K562 (cell line): ENCODE measurements at regions not wholly inside any gene's neighbourhood (a gene's known extent, or its start where the extent isn't known, plus 50 kb on each side); places are given as distances from the start of the nearest gene placed in this dataset.

Source experiments
- EP300 ChIP-seq: IDR thresholded peaks from 2 replicates; pipeline ENCODE4 v1.6.1; 2012; ENCODE audit warnings: low read length, improper control_type of control experiment
- ETV6 ChIP-seq, 3 experiments: fragments of 150-350 bp in 1 of 3; sonication (generic) in 1 of 3; formaldehyde crosslinking in 1 of 3; IDR thresholded peaks; 2 replicates each; pipeline versions ENCODE4 v1.6.1 to v1.8.0; 2014 to 2022; ENCODE audit warnings: borderline replicate concordance in 2 of 3, low read depth in 2 of 3, antibody characterized with exemption in 1 of 3, low read length in 1 of 3, mild to moderate bottlenecking in 1 of 3, missing genetic modification reagents in 1 of 3
- FOXP1 ChIP-seq: sonication (generic); formaldehyde crosslinking; IDR thresholded peaks from 2 replicates; pipeline ENCODE4 v1.8.0; 2022; ENCODE audit warnings: mild to moderate bottlenecking, missing genetic modification reagents
- KDM1A ChIP-seq, 2 experiments: fragments of 450-650 bp; IDR thresholded peaks; 2 replicates each; pipeline ENCODE4 v1.6.1; 2016; ENCODE audit warnings: mild to moderate bottlenecking in 2 of 2
- RCOR1 ChIP-seq, 2 experiments: IDR thresholded peaks; 2 replicates each; pipeline ENCODE4 v1.6.1; 2012; ENCODE audit warnings: low read depth in 2 of 2, low read length in 2 of 2, borderline replicate concordance in 1 of 2, improper control_type of control experiment in 1 of 2
- SP1 ChIP-seq: sonication (generic); formaldehyde crosslinking; IDR thresholded peaks from 2 replicates; pipeline ENCODE4 v1.8.1; 2022; ENCODE audit warnings: mild to moderate bottlenecking, missing genetic modification reagents
- ZFP36 ChIP-seq: fragments of 150-350 bp; IDR thresholded peaks from 2 replicates; pipeline ENCODE4 v1.6.1; 2018; ENCODE audit warnings: low read length, low read depth; ENCODE audit not compliant: partially characterized antibody
- ZNF197 ChIP-seq: fragments of 200-800 bp; sonication (Bioruptor generic); IDR thresholded peaks from 2 replicates; pipeline ENCODE4 v1.6.1; 2016; ENCODE audit warnings: low read depth, missing genetic modification characterization, missing compliant biosample characterization
- TF ChIP-seq, protein P1 (sequence below): fragments of 450-650 bp; formaldehyde crosslinking; IDR thresholded peaks from 2 replicates; pipeline ENCODE4 v1.4.0; 2020; ENCODE audit warnings: mild to moderate bottlenecking, moderate library complexity
- TF ChIP-seq, protein P2 (sequence below): fragments of 450-650 bp; IDR thresholded peaks from 2 replicates; pipeline ENCODE4 v1.6.1; 2017; ENCODE audit warnings: antibody characterized with exemption, mild to moderate bottlenecking
- TF ChIP-seq, protein P3 (sequence below): fragments of 450-650 bp; formaldehyde crosslinking; IDR thresholded peaks from 2 replicates; pipeline ENCODE4 v1.4.0; 2022; ENCODE audit warnings: mild to moderate bottlenecking, moderate library complexity
- TF ChIP-seq, protein P4 (sequence below): fragments of 250-450 bp; sonication (Bioruptor Pico); IDR thresholded peaks from 2 replicates; pipeline ENCODE4 v1.5.0; 2022; ENCODE audit warnings: mild to moderate bottlenecking
- TF ChIP-seq, protein P5 (sequence below): fragments of 200-800 bp; sonication (Bioruptor generic); IDR thresholded peaks from 2 replicates; pipeline ENCODE4 v1.6.1; 2017; ENCODE audit warnings: missing genetic modification characterization, missing compliant biosample characterization
- TF ChIP-seq, protein P6 (sequence below): fragments of 250-450 bp; sonication (Bioruptor Pico); IDR thresholded peaks from 2 replicates; pipeline ENCODE4 v1.5.0; 2021

DNA sequence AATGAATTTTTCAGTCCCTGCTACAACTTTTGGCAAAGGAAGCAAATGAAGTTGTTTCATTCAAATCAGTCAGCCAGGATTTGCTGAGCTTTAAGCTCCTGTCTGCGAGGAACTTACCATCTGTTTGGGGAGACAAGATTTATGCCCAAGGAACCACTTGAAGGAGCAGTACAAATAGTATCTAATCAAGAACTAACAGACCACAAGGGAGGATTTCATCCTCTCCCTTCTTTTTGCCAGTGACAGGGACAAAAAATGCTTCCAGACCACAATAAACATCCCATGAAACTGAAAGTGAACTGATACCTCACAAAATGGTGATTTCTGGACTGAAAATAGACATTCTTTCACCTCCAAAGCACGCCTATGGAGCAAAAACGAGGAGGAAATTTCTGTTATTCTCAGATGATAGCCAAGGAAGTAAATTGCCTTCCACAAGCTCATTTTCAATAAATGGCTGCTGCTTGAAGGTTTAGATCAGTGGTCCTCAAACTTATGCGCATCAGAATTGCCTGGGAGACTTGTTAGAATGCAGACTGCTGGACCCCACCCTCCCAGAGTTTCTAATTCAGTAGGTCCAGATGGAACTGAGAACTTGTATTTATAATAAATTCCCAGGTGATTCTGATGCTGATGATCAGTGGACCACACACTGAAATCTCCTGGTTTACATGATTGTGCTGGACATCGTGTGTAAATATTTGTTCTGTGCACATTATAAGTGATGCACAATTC, 202.4 kb upstream of the GADL1 start (continued):
- TF ChIP-seq KDM1A (IDR thresholded peaks at IDR 0.05) (peak; percentile 40 to 44; a peak in 2 of 4 replicates), SP1 (CRISPR knock-in tag) (no peak), ZNF197 (CRISPR knock-in tag) (no peak), RCOR1 (IDR thresholded peaks at IDR 0.05; ENCODE audit: borderline replicate concordance in 1 of 2, low read depth in 2 of 2, low read length in 2 of 2) (peak in 1 of 2 experiments; percentile 56; a peak in 1 of 4 replicates), EP300 (no peak), ETV6 (IDR thresholded peaks at IDR 0.05; ENCODE audit: borderline replicate concordance in 1 of 2, low read depth in 2 of 2, low read length in 1 of 2) (no peak), ETV6 (CRISPR knock-in tag; IDR thresholded peaks at IDR 0.05; ENCODE audit: borderline replicate concordance) (no peak), ZFP36 (no peak), FOXP1 (CRISPR knock-in tag) (no peak)
- TF ChIP-seq, protein P1, sequence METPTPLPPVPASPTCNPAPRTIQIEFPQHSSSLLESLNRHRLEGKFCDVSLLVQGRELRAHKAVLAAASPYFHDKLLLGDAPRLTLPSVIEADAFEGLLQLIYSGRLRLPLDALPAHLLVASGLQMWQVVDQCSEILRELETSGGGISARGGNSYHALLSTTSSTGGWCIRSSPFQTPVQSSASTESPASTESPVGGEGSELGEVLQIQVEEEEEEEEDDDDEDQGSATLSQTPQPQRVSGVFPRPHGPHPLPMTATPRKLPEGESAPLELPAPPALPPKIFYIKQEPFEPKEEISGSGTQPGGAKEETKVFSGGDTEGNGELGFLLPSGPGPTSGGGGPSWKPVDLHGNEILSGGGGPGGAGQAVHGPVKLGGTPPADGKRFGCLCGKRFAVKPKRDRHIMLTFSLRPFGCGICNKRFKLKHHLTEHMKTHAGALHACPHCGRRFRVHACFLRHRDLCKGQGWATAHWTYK = 0 out of 2 replicates have a peak, but pooled peaks have one; percentile 56
- TF ChIP-seq, protein P2, sequence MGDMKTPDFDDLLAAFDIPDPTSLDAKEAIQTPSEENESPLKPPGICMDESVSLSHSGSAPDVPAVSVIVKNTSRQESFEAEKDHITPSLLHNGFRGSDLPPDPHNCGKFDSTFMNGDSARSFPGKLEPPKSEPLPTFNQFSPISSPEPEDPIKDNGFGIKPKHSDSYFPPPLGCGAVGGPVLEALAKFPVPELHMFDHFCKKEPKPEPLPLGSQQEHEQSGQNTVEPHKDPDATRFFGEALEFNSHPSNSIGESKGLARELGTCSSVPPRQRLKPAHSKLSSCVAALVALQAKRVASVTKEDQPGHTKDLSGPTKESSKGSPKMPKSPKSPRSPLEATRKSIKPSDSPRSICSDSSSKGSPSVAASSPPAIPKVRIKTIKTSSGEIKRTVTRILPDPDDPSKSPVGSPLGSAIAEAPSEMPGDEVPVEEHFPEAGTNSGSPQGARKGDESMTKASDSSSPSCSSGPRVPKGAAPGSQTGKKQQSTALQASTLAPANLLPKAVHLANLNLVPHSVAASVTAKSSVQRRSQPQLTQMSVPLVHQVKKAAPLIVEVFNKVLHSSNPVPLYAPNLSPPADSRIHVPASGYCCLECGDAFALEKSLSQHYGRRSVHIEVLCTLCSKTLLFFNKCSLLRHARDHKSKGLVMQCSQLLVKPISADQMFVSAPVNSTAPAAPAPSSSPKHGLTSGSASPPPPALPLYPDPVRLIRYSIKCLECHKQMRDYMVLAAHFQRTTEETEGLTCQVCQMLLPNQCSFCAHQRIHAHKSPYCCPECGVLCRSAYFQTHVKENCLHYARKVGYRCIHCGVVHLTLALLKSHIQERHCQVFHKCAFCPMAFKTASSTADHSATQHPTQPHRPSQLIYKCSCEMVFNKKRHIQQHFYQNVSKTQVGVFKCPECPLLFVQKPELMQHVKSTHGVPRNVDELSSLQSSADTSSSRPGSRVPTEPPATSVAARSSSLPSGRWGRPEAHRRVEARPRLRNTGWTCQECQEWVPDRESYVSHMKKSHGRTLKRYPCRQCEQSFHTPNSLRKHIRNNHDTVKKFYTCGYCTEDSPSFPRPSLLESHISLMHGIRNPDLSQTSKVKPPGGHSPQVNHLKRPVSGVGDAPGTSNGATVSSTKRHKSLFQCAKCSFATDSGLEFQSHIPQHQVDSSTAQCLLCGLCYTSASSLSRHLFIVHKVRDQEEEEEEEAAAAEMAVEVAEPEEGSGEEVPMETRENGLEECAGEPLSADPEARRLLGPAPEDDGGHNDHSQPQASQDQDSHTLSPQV = no peak
- TF ChIP-seq, protein P3, sequence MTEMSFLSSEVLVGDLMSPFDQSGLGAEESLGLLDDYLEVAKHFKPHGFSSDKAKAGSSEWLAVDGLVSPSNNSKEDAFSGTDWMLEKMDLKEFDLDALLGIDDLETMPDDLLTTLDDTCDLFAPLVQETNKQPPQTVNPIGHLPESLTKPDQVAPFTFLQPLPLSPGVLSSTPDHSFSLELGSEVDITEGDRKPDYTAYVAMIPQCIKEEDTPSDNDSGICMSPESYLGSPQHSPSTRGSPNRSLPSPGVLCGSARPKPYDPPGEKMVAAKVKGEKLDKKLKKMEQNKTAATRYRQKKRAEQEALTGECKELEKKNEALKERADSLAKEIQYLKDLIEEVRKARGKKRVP (CRISPR knock-in tag) = no peak
- TF ChIP-seq, protein P4, sequence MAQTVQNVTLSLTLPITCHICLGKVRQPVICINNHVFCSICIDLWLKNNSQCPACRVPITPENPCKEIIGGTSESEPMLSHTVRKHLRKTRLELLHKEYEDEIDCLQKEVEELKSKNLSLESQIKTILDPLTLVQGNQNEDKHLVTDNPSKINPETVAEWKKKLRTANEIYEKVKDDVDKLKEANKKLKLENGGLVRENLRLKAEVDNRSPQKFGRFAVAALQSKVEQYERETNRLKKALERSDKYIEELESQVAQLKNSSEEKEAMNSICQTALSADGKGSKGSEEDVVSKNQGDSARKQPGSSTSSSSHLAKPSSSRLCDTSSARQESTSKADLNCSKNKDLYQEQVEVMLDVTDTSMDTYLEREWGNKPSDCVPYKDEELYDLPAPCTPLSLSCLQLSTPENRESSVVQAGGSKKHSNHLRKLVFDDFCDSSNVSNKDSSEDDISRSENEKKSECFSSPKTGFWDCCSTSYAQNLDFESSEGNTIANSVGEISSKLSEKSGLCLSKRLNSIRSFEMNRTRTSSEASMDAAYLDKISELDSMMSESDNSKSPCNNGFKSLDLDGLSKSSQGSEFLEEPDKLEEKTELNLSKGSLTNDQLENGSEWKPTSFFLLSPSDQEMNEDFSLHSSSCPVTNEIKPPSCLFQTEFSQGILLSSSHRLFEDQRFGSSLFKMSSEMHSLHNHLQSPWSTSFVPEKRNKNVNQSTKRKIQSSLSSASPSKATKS (CRISPR knock-in tag) = no peak
- TF ChIP-seq, protein P5, sequence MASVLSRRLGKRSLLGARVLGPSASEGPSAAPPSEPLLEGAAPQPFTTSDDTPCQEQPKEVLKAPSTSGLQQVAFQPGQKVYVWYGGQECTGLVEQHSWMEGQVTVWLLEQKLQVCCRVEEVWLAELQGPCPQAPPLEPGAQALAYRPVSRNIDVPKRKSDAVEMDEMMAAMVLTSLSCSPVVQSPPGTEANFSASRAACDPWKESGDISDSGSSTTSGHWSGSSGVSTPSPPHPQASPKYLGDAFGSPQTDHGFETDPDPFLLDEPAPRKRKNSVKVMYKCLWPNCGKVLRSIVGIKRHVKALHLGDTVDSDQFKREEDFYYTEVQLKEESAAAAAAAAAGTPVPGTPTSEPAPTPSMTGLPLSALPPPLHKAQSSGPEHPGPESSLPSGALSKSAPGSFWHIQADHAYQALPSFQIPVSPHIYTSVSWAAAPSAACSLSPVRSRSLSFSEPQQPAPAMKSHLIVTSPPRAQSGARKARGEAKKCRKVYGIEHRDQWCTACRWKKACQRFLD (CRISPR knock-in tag) = 0 out of 2 replicates have a peak, but pooled peaks have one; percentile 28
- TF ChIP-seq, protein P6, sequence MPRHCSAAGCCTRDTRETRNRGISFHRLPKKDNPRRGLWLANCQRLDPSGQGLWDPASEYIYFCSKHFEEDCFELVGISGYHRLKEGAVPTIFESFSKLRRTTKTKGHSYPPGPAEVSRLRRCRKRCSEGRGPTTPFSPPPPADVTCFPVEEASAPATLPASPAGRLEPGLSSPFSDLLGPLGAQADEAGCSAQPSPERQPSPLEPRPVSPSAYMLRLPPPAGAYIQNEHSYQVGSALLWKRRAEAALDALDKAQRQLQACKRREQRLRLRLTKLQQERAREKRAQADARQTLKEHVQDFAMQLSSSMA (CRISPR knock-in tag) = no peak
